Ishikawa (cell line): ENCODE measurements at regions not wholly inside any gene's neighbourhood (a gene's known extent, or its start where the extent isn't known, plus 50 kb on each side); places are given as distances from the start of the nearest gene placed in this dataset.

Source experiments
- CEBPB ChIP-seq: IDR thresholded peaks from 2 replicates; pipeline ENCODE4 v1.6.1; 2012
- CREB1 ChIP-seq: IDR thresholded peaks from 2 replicates; pipeline ENCODE4 v1.6.1; 2012; ENCODE audit warnings: low read depth
- EGR1 ChIP-seq: IDR thresholded peaks from 2 replicates; pipeline ENCODE4 v1.6.1; 2012
- EP300 ChIP-seq: IDR thresholded peaks from 2 replicates; pipeline ENCODE4 v1.6.1; 2012; ENCODE audit warnings: borderline replicate concordance
- FOXM1 ChIP-seq: IDR thresholded peaks from 2 replicates; pipeline ENCODE4 v1.6.1; 2012; ENCODE audit warnings: low read depth, borderline replicate concordance
- MAX ChIP-seq: IDR thresholded peaks from 2 replicates; pipeline ENCODE4 v1.6.1; 2012
- NFIC ChIP-seq: IDR thresholded peaks from 2 replicates; pipeline ENCODE4 v1.6.1; 2012
- RAD21 ChIP-seq: IDR thresholded peaks from 2 replicates; pipeline ENCODE4 v1.6.1; 2012; ENCODE audit warnings: low read depth
- TAF1 ChIP-seq: IDR thresholded peaks from 2 replicates; pipeline ENCODE4 v1.6.1; 2012; ENCODE audit warnings: low read depth, mild to moderate bottlenecking
- TCF12 ChIP-seq: IDR thresholded peaks from 2 replicates; pipeline ENCODE4 v1.6.1; 2012; ENCODE audit warnings: low read depth
- TEAD4 ChIP-seq: IDR thresholded peaks from 2 replicates; pipeline ENCODE4 v1.6.1; 2012
- YY1 ChIP-seq: IDR thresholded peaks from 2 replicates; pipeline ENCODE4 v1.6.1; 2012; ENCODE audit warnings: low read depth
- ZBTB7A ChIP-seq: IDR thresholded peaks from 2 replicates; pipeline ENCODE4 v1.6.1; 2012; ENCODE audit warnings: low read depth
- TF ChIP-seq, protein P1 (sequence below): IDR thresholded peaks from 2 replicates; pipeline ENCODE4 v1.6.1; 2012; ENCODE audit warnings: low read depth, mild to moderate bottlenecking
- TF ChIP-seq, protein P2 (sequence below): IDR thresholded peaks from 2 replicates; pipeline ENCODE4 v1.6.1; 2012

- TF ChIP-seq MAX, result no peak
- TF ChIP-seq YY1, result no peak
- TF ChIP-seq CEBPB, result no peak
- TF ChIP-seq, protein P1, sequence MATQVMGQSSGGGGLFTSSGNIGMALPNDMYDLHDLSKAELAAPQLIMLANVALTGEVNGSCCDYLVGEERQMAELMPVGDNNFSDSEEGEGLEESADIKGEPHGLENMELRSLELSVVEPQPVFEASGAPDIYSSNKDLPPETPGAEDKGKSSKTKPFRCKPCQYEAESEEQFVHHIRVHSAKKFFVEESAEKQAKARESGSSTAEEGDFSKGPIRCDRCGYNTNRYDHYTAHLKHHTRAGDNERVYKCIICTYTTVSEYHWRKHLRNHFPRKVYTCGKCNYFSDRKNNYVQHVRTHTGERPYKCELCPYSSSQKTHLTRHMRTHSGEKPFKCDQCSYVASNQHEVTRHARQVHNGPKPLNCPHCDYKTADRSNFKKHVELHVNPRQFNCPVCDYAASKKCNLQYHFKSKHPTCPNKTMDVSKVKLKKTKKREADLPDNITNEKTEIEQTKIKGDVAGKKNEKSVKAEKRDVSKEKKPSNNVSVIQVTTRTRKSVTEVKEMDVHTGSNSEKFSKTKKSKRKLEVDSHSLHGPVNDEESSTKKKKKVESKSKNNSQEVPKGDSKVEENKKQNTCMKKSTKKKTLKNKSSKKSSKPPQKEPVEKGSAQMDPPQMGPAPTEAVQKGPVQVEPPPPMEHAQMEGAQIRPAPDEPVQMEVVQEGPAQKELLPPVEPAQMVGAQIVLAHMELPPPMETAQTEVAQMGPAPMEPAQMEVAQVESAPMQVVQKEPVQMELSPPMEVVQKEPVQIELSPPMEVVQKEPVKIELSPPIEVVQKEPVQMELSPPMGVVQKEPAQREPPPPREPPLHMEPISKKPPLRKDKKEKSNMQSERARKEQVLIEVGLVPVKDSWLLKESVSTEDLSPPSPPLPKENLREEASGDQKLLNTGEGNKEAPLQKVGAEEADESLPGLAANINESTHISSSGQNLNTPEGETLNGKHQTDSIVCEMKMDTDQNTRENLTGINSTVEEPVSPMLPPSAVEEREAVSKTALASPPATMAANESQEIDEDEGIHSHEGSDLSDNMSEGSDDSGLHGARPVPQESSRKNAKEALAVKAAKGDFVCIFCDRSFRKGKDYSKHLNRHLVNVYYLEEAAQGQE, result no peak
- TF ChIP-seq CREB1, result no peak
- TF ChIP-seq NFIC, result no peak
- TF ChIP-seq RAD21, result no peak
- no peak for TF ChIP-seq TCF12
- no peak for TF ChIP-seq TAF1
Measured at GRCh38 chr6:140697585-140697984, 1323.1 kb upstream of the CITED2 start.

DNA sequence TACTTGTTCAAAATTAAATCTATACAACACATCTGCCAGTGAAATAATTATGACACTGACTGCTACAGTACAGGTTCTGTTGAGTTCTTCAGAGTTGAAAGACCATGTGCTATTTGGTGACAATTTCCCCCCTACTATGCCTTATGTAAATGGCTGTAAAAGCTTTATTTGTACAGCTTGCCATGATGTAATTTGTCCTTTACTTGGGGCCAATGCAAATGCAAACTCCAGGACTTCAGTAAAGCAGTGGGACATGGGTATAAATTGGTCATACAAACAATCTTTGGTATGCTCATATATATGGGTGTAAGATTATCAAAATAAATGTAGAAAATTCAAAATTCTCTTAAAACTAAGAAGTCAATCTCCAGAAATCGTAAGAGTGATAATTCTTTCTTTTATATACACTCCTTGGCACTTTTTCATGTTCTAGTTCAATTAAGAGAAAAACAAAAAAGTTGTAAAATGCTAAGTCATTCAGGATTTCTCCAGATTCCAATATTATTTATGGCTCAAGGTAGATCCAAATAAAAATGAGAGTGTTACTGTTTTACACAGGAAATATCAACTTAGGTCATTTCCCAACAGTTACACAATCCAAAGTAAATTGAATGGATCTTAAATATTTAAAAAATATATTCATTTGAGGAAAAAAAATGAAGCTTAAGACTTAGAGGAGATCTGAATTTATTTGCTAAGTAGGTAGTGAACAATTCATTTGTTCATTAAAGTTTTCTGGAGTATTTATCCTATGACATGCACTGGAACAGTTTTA is 1310.5 kb upstream of the CITED2 start:
- TF ChIP-seq TCF12 (no peak), CEBPB (no peak), ZBTB7A (no peak), TEAD4 (no peak), RAD21 (no peak)

DNA sequence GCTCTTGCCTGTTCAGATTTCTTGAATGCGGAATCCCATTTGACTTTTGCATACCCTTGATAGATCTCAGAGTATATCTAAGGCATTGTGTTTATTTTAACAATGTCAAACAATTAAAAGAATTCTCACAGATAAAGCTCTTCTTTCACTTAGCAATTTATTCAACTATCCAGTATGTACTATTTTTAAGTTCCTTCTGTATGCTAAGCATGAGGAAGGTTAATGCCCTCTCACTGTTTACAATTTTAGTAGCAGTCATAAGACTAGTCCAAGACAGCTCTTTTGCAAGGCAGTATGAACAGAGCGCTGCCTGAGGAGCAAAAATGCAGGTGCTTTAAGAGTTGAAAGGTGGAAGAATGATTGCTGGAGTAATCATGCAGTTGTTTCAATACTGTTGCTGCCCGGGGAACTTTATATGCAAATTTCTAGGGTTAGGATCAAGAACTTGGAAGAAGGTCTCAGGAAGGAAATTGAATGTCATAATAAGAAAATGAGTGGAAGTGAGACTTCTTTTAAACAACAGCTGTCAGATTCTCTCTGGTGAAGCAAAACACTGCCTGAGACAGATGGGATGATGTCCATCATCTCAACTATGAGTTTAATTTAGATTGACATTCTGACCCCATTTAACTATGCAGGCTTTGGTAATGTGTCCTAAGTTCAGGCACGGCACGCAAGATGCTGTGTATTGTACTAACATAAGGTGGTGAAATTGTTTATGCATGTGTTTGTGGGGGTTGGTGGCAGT is 1303.5 kb upstream of the CITED2 start:
- TF ChIP-seq YY1 (no peak), FOXM1 (no peak), EP300 (no peak), CEBPB (no peak), TEAD4 (no peak), MAX (no peak)

DNA sequence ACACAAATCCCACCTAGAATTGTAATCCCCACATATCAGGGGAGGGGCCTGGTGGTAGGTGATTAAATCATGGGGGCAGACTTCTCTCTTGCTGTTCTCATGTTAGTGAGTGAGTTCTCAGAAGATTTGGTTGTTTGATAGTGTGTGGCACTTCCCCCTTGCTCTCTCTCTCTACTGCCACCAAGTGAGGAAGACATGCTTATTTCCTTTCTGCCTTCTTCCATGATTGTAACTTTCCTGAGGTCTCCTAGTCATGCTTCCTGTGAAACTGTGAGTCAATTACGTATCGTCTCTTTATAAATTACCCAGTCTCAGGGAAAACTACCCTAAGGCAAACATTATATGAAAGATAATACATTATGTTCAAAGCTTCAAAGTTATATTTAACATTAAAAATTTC is 1297.5 kb upstream of the CITED2 start:
- TF ChIP-seq EGR1, result no peak
- no peak for TF ChIP-seq NFIC
- no peak for TF ChIP-seq FOXM1
- peak; percentile 21; the same call in 1 of the 2 replicates for TF ChIP-seq RAD21

DNA sequence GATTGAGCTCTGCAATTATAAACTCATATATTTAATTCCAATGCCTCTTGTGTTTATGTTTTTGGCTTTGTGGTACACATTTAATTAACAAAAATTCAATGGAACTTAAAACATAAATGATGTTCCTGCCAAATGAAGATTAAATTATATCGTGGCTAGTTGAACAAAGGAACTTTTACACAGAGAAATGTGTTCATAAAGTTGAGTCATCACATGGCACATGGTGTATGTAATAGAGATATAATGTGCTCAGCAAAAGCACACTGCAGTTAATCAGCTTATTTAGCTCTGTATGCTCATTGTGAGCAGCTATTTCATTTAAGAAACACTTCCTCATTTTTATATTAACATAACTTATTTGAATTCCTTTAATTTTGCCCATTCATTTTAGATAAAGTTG is 1295.6 kb upstream of the CITED2 start:
- TF ChIP-seq EGR1 (no peak), EP300 (no peak), ZBTB7A (no peak), MAX (no peak), RAD21 (no peak), TAF1 (no peak), NFIC (no peak), TEAD4 (no peak), CEBPB (no peak)
- TF ChIP-seq, protein P2, sequence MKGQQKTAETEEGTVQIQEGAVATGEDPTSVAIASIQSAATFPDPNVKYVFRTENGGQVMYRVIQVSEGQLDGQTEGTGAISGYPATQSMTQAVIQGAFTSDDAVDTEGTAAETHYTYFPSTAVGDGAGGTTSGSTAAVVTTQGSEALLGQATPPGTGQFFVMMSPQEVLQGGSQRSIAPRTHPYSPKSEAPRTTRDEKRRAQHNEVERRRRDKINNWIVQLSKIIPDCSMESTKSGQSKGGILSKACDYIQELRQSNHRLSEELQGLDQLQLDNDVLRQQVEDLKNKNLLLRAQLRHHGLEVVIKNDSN, result no peak

GRCh38 chr6:140669321-140669720 is 1294.9 kb upstream of the CITED2 start:
- TF ChIP-seq ZBTB7A, result no peak
- no peak for TF ChIP-seq EP300
- TF ChIP-seq CEBPB, result no peak
- no peak for TF ChIP-seq MAX
- no peak for TF ChIP-seq TEAD4
- TF ChIP-seq, protein P1, result no peak
- TF ChIP-seq FOXM1, result no peak
- TF ChIP-seq, protein P2, result no peak
- TF ChIP-seq NFIC, result no peak
- no peak for TF ChIP-seq RAD21
- no peak for TF ChIP-seq YY1
- no peak for TF ChIP-seq TCF12
- TF ChIP-seq EGR1, result no peak
- no peak for TF ChIP-seq CREB1
- no peak for TF ChIP-seq TAF1
